ENCODE measurements at regions not wholly inside any gene's neighbourhood (a gene's known extent, or its start where the extent isn't known, plus 50 kb on each side); places are given as distances from the start of the nearest gene placed in this dataset.
"Not testable (repeated sequence)": the region's sequence is repeated elsewhere in the genome, so short reads cannot be mapped to it uniquely, and the experiment has no call there.

GRCh38 chr11:45409587-45409986 is 123.4 kb upstream of the SYT13 start:
- no peak for DNase-seq (ENCODE audit: low read depth)

- DNase-seq (ENCODE audit: low read depth): no peak
Observed at GRCh38 chr11:45407226-45407625, 121.1 kb upstream of the SYT13 start.

GRCh38 chr11:45405916-45406670 is 120.0 kb upstream of the SYT13 start:
- no peak for DNase-seq (ENCODE audit: low read depth)

GRCh38 chr11:45403521-45403920 is 117.4 kb upstream of the SYT13 start:
- DNase-seq (ENCODE audit: low read depth): peak; percentile 70

- DNase-seq (ENCODE audit: low read depth): no peak
Observed at GRCh38 chr11:45402049-45402630, 116.0 kb upstream of the SYT13 start.

- DNase-seq (ENCODE audit: low read depth): peak; percentile 99
Observed at GRCh38 chr11:45400591-45400990, 114.5 kb upstream of the SYT13 start.

- no peak for DNase-seq (ENCODE audit: low read depth)
Observed at GRCh38 chr11:45399166-45399565, 113.0 kb upstream of the SYT13 start.

- DNase-seq (ENCODE audit: low read depth): no peak
Observed at GRCh38 chr11:45398325-45398724, 112.2 kb upstream of the SYT13 start.

GRCh38 chr11:45396394-45396793 is 110.3 kb upstream of the SYT13 start:
- DNase-seq (ENCODE audit: low read depth): no peak

- no peak for DNase-seq (ENCODE audit: low read depth)
Observed at GRCh38 chr11:45395947-45396346, 109.8 kb upstream of the SYT13 start.

GRCh38 chr11:45395421-45395820 is 109.3 kb upstream of the SYT13 start:
- peak; percentile 77 for DNase-seq (ENCODE audit: low read depth)

- no peak for DNase-seq (ENCODE audit: low read depth)
Observed at GRCh38 chr11:45394294-45395085, 108.3 kb upstream of the SYT13 start.

GRCh38 chr11:45393826-45394225 is 107.7 kb upstream of the SYT13 start:
- no peak for DNase-seq (ENCODE audit: low read depth)

- no peak for DNase-seq (ENCODE audit: low read depth)
Observed at GRCh38 chr11:45393334-45393733, 107.2 kb upstream of the SYT13 start.

GRCh38 chr11:45392591-45393091 is 106.5 kb upstream of the SYT13 start:
- no peak for DNase-seq (ENCODE audit: low read depth)

GRCh38 chr11:45392154-45392553 is 106.0 kb upstream of the SYT13 start:
- no peak for DNase-seq (ENCODE audit: low read depth)

GRCh38 chr11:45391168-45391850 is 105.2 kb upstream of the SYT13 start:
- DNase-seq (ENCODE audit: low read depth): no peak

GRCh38 chr11:45390407-45390806 is 104.3 kb upstream of the SYT13 start:
- DNase-seq (ENCODE audit: low read depth): peak; percentile 53

- DNase-seq (ENCODE audit: low read depth): no peak
Observed at GRCh38 chr11:45388472-45388871, 102.3 kb upstream of the SYT13 start.

GRCh38 chr11:45387885-45388284 is 101.7 kb upstream of the SYT13 start:
- not testable (repeated sequence) for DNase-seq (ENCODE audit: low read depth)

GRCh38 chr11:45386972-45387371 is 100.8 kb upstream of the SYT13 start:
- no peak for DNase-seq (ENCODE audit: low read depth)

- no peak for DNase-seq (ENCODE audit: low read depth)
Observed at GRCh38 chr11:45385844-45386243, 99.7 kb upstream of the SYT13 start.
